NB4 (cell line): ENCODE measurements at regions not wholly inside any gene's neighbourhood (a gene's known extent, or its start where the extent isn't known, plus 50 kb on each side); places are given as distances from the start of the nearest gene placed in this dataset.

Experiments used
- MYC ChIP-seq: IDR thresholded peaks from 2 replicates; pipeline ENCODE4 v1.6.1; 2011; ENCODE audit warnings: low read depth, low read length
- POLR2A ChIP-seq: IDR thresholded peaks from 2 replicates; pipeline ENCODE4 v1.6.1; 2011; ENCODE audit warnings: mild to moderate bottlenecking; ENCODE audit not compliant: insufficient read length; ENCODE audit errors: extremely low read depth
- TF ChIP-seq, protein P1 (sequence below): IDR thresholded peaks from 2 replicates; pipeline ENCODE4 v1.6.1; 2011; ENCODE audit warnings: low read depth, low read length
- TF ChIP-seq, protein P2 (sequence below): IDR thresholded peaks from one replicate; pipeline ENCODE4 v1.5.1; 2012; ENCODE audit warnings: low read depth, low read length

DNA sequence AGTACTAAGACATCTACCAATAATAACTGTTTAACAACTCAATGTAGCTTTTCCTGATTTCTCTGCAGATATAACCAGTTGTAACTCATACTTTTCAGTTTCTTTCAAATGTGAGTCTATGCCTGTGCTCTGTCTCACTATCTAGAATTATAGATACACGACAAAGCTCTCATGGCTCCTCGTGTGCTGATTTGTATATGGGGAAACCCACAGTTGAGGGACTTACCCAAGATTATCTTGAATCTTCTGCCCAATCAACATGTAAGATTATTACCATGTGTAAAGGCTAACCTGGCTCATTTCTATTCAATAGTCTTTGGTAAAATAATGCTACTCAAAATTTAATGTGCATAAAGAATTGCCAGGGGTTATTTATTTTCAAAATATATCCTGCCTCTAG lies 554.4 kb downstream of the FBXO15 start:
- TF ChIP-seq, protein P1, sequence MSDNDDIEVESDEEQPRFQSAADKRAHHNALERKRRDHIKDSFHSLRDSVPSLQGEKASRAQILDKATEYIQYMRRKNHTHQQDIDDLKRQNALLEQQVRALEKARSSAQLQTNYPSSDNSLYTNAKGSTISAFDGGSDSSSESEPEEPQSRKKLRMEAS, result no peak
- TF ChIP-seq, protein P2, sequence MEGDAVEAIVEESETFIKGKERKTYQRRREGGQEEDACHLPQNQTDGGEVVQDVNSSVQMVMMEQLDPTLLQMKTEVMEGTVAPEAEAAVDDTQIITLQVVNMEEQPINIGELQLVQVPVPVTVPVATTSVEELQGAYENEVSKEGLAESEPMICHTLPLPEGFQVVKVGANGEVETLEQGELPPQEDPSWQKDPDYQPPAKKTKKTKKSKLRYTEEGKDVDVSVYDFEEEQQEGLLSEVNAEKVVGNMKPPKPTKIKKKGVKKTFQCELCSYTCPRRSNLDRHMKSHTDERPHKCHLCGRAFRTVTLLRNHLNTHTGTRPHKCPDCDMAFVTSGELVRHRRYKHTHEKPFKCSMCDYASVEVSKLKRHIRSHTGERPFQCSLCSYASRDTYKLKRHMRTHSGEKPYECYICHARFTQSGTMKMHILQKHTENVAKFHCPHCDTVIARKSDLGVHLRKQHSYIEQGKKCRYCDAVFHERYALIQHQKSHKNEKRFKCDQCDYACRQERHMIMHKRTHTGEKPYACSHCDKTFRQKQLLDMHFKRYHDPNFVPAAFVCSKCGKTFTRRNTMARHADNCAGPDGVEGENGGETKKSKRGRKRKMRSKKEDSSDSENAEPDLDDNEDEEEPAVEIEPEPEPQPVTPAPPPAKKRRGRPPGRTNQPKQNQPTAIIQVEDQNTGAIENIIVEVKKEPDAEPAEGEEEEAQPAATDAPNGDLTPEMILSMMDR, result no peak
- TF ChIP-seq POLR2A, result no peak
- no peak for TF ChIP-seq MYC
